Heart left ventricle (tissue), 16 donors: ENCODE measurements at regions not wholly inside any gene's neighbourhood (a gene's known extent, or its start where the extent isn't known, plus 50 kb on each side); places are given as distances from the start of the nearest gene placed in this dataset.

Source experiments
- ATAC-seq, 4 donors: fragments of 200-7000 bp; cut with Tn5 transposase; one replicate each; pipeline ENCODE4 v1.9.1; 2020 to 2022; ENCODE audit warnings: moderate library complexity in 4 of 4, mild to moderate bottlenecking in 3 of 4, moderate number of reproducible peaks in 1 of 4
- DNase-seq, 5 donors: peaks; one replicate each; pipeline ENCODE4 v3.0.0-alpha.2; 2020
- H3K27ac ChIP-seq, 12 donors: fragments of 200-600 bp; sonication (generic) in 4 of 12; one replicate each; pipeline versions ENCODE4 v1.5.0 to v1.8.0; 2016 to 2022; ENCODE audit warnings: mild to moderate bottlenecking in 2 of 12
- H3K27me3 ChIP-seq, 9 donors: fragments of 200-600 bp; sonication (generic) in 2 of 9; one replicate each; pipeline versions ENCODE4 v1.5.1 to v1.8.0; 2016 to 2022; ENCODE audit warnings: mild to moderate bottlenecking in 3 of 9
- H3K36me3 ChIP-seq, 9 donors: fragments of 200-600 bp; sonication (generic) in 2 of 9; one replicate each; pipeline versions ENCODE4 v1.5.0 to v1.8.0; 2018 to 2022; ENCODE audit warnings: mild to moderate bottlenecking in 2 of 9
- H3K4me1 ChIP-seq, 12 donors: fragments of 200-600 bp; sonication (generic) in 4 of 12; one replicate each; pipeline versions ENCODE4 v1.5.0 to v1.8.0; 2016 to 2022; ENCODE audit warnings: mild to moderate bottlenecking in 3 of 12
- H3K4me3 ChIP-seq, 12 donors: fragments of 200-600 bp; sonication (generic) in 4 of 12; one replicate each; pipeline versions ENCODE4 v1.5.0 to v1.8.0; 2017 to 2022; ENCODE audit warnings: mild to moderate bottlenecking in 9 of 12, moderate library complexity in 4 of 12
- H3K9me3 ChIP-seq, 12 donors: fragments of 200-600 bp; sonication (generic) in 4 of 12; one replicate each; pipeline versions ENCODE4 v1.5.0 to v1.8.0; 2016 to 2022; ENCODE audit warnings: mild to moderate bottlenecking in 1 of 12
- CTCF ChIP-seq, 12 donors: fragments of 200-600 bp; sonication (generic) in 4 of 12; IDR thresholded peaks; one replicate each; pipeline versions ENCODE4 v1.5.0 to v1.8.0; 2018 to 2022; ENCODE audit warnings: antibody characterized with exemption in 12 of 12, mild to moderate bottlenecking in 5 of 12
- POLR2A ChIP-seq, 2 donors: fragments of 450-650 bp; IDR thresholded peaks; one replicate each; pipeline ENCODE4 v1.6.1; 2017; ENCODE audit warnings: antibody characterized with exemption in 2 of 2, mild to moderate bottlenecking in 2 of 2, moderate library complexity in 2 of 2
- WGBS, 4 donors: extraction: QIAGEN DNeasy Blood & Tissue Kit in 2 of 4; methylation state at CpG; one replicate each; pipeline versions ENCODE4 v1.1.5 to v1.1.7; 2013 to 2018; 5-methylcytosine and 5-hydroxymethylcytosine counted together
- intact Hi-C, 10 donors: fragments of 100-400 bp; cut with DNase I; formaldehyde crosslinking; loops; one replicate each; pipeline versions ENCODE4 v1.11.1 to v1.14.2; 2022
- donor health status: ischemic (EF 13 %, LVEDD 7.1; RV severe dilation, severe dysfunction).
- donor health status: healthy with polysubstance abuse.
- donor health status: DM: no; HTN: yes; CAD: no.
- donor health status: DM: no; HTN: no; CAD: no.
- donor health status: ischemic (EF 25% LVEDD 6.9; RV normal size, moderate dysfunction).
- donor health status: ischemic (EF 25% LVEDD 5.7; RV mildly dilated, moderate dysfunction).
- donor health status: healthy.
- donor health status: DM: yes; HTN: yes; CAD: no.
- donor health status: ischemic (EF 35%, LVEDD 5.7; RV mildly dilated, moderate dysfunction).
- donor health status: nonischemic (EF 11% LVEDD 7.7; RV severe dilation, severe dysfunction).
- donor health status: DM: yes; HTN: yes; CAD: no.
- donor health status: PGD.
- donor health status: ischemic (EF 29% LVEDD 5.4; RV normal size, mild dysfunction).
- donor health status: nonischemic (EF 23%, LVEDD 6.1; RV moderate dilation, normal function).

- no peak overlapping the region for H3K27ac ChIP-seq
- intact Hi-C loops: no loop called here
- H3K4me1 ChIP-seq: no peaks in the 10 kb centered on the region
- ATAC-seq (no peak), DNase-seq (no peak)
- TF ChIP-seq POLR2A (IDR thresholded peaks at IDR 0.05) (no peak), CTCF (IDR thresholded peaks at IDR 0.05) (no peak)
- H3K9me3 ChIP-seq: peaks cover 0 to 12% (median 0%) of the 10 kb centered on the region in 12 donors
- 48 to 80% (median 59%) methylated on average over 1 of the region's 1 CpG for WGBS, 4 donors
- no peaks in the 10 kb centered on the region for H3K36me3 ChIP-seq
- peaks cover 0 to 5% (median 0%) of the 10 kb centered on the region in 9 donors for H3K27me3 ChIP-seq
- no peak overlapping the region for H3K4me3 ChIP-seq
Observed at GRCh38 chr7:32227746-32228145, 157.5 kb upstream of the PDE1C start.

GRCh38 chr7:32224276-32224675 is 154.1 kb upstream of the PDE1C start:
- ATAC-seq (no peak), DNase-seq (no peak)
- Histone ChIP-seq H3K9me3 (peaks cover 0 to 12% (median 0%) of the 10 kb centered on the region in 12 donors), H3K4me3 (no peak overlapping the region), H3K27me3 (peaks cover 0 to 9% (median 0%) of the 10 kb centered on the region in 9 donors), H3K36me3 (no peaks in the 10 kb centered on the region), H3K27ac (no peak overlapping the region), H3K4me1 (no peaks in the 10 kb centered on the region)
- TF ChIP-seq CTCF (IDR thresholded peaks at IDR 0.05) (no peak), POLR2A (IDR thresholded peaks at IDR 0.05) (no peak)
- WGBS, 4 donors: 83 to 92% (median 86%) methylated on average over 5 of the region's 5 CpGs
- intact Hi-C loops: no loop called here

GRCh38 chr7:32223721-32224120 is 153.5 kb upstream of the PDE1C start:
- H3K4me1 ChIP-seq: no peaks in the 10 kb centered on the region
- ATAC-seq (no peak), DNase-seq (no peak)
- H3K9me3 ChIP-seq: peaks cover 0 to 12% (median 0%) of the 10 kb centered on the region in 12 donors
- WGBS, 4 donors: 85 to 92% (median 87%) methylated on average over 8 of the region's 8 CpGs
- TF ChIP-seq CTCF (IDR thresholded peaks at IDR 0.05): no peak
- H3K36me3 ChIP-seq: no peaks in the 10 kb centered on the region
- intact Hi-C loops: no loop called here
- H3K27ac ChIP-seq: no peak overlapping the region
- peaks cover 0 to 9% (median 0%) of the 10 kb centered on the region in 9 donors for H3K27me3 ChIP-seq
- no peak overlapping the region for H3K4me3 ChIP-seq

- ATAC-seq: no peak
- TF ChIP-seq CTCF (IDR thresholded peaks at IDR 0.05) (no peak), POLR2A (IDR thresholded peaks at IDR 0.05) (no peak)
- 88 to 92% (median 90%) methylated on average over 6 of the region's 6 CpGs for WGBS, 4 donors
Observed at GRCh38 chr7:32223071-32223650, 153.0 kb upstream of the PDE1C start.

More at GRCh38 chr7:32223071-32223650, 153.0 kb upstream of the PDE1C start:
- H3K4me1 ChIP-seq: no peaks in the 10 kb centered on the region
- peaks cover 0 to 9% (median 0%) of the 10 kb centered on the region in 9 donors for H3K27me3 ChIP-seq
- H3K36me3 ChIP-seq: no peaks in the 10 kb centered on the region
- no peak overlapping the region for H3K4me3 ChIP-seq
- no peak overlapping the region for H3K27ac ChIP-seq
- H3K9me3 ChIP-seq: peaks cover 0 to 10% (median 0%) of the 10 kb centered on the region in 12 donors
- no peak for DNase-seq
- intact Hi-C loops: no loop called here
